Gastroesophageal sphincter (tissue), 3 donors: ENCODE measurements at regions not wholly inside any gene's neighbourhood (a gene's known extent, or its start where the extent isn't known, plus 50 kb on each side); places are given as distances from the start of the nearest gene placed in this dataset.

Experiments used
- EP300 ChIP-seq: sonication (generic); formaldehyde crosslinking; IDR thresholded peaks from one replicate; pipeline ENCODE4 v1.6.1; 2017; ENCODE audit warnings: antibody characterized with exemption, mild to moderate bottlenecking
- POLR2A ChIP-seq, 2 donors: fragments of 450-650 bp; IDR thresholded peaks; one replicate each; pipeline ENCODE4 v1.6.1; 2017; ENCODE audit warnings: antibody characterized with exemption in 2 of 2, mild to moderate bottlenecking in 2 of 2, moderate library complexity in 1 of 2
- TF ChIP-seq, protein P1 (sequence below), 4 experiments: fragments of 200-600 bp in 2 of 4; fragments of 450-650 bp in 2 of 4; sonication (generic) in 1 of 4; IDR thresholded peaks; one replicate each; pipeline ENCODE4 v1.5.1; 2017 to 2019; ENCODE audit warnings: antibody characterized with exemption in 4 of 4, mild to moderate bottlenecking in 2 of 4, moderate library complexity in 2 of 4

DNA sequence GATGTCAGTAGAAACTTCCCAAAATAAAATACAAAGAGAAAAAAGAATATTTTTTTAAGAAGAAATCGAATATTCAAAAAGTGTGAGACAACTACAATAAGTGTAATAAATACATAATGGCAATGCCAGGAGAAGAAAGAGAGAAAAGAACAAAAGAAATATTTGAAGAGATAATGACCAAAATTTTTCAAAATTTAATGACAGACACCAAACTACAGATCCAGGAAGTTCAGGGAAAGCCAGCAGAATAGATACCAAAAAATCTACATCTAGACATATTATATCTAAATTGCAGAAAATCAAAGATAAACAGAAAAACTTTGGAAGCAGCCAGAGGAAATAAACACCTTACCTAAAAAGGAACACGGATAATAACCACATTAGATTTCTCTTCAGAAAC lies 66.8 kb upstream of the CDK1 start:
- TF ChIP-seq, protein P1, sequence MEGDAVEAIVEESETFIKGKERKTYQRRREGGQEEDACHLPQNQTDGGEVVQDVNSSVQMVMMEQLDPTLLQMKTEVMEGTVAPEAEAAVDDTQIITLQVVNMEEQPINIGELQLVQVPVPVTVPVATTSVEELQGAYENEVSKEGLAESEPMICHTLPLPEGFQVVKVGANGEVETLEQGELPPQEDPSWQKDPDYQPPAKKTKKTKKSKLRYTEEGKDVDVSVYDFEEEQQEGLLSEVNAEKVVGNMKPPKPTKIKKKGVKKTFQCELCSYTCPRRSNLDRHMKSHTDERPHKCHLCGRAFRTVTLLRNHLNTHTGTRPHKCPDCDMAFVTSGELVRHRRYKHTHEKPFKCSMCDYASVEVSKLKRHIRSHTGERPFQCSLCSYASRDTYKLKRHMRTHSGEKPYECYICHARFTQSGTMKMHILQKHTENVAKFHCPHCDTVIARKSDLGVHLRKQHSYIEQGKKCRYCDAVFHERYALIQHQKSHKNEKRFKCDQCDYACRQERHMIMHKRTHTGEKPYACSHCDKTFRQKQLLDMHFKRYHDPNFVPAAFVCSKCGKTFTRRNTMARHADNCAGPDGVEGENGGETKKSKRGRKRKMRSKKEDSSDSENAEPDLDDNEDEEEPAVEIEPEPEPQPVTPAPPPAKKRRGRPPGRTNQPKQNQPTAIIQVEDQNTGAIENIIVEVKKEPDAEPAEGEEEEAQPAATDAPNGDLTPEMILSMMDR (IDR thresholded peaks at IDR 0.05), result no peak
- TF ChIP-seq POLR2A (IDR thresholded peaks at IDR 0.05), result no peak
- no peak for TF ChIP-seq EP300
